ENCODE measurements at regions not wholly inside any gene's neighbourhood (a gene's known extent, or its start where the extent isn't known, plus 50 kb on each side); places are given as distances from the start of the nearest gene placed in this dataset.

DNA sequence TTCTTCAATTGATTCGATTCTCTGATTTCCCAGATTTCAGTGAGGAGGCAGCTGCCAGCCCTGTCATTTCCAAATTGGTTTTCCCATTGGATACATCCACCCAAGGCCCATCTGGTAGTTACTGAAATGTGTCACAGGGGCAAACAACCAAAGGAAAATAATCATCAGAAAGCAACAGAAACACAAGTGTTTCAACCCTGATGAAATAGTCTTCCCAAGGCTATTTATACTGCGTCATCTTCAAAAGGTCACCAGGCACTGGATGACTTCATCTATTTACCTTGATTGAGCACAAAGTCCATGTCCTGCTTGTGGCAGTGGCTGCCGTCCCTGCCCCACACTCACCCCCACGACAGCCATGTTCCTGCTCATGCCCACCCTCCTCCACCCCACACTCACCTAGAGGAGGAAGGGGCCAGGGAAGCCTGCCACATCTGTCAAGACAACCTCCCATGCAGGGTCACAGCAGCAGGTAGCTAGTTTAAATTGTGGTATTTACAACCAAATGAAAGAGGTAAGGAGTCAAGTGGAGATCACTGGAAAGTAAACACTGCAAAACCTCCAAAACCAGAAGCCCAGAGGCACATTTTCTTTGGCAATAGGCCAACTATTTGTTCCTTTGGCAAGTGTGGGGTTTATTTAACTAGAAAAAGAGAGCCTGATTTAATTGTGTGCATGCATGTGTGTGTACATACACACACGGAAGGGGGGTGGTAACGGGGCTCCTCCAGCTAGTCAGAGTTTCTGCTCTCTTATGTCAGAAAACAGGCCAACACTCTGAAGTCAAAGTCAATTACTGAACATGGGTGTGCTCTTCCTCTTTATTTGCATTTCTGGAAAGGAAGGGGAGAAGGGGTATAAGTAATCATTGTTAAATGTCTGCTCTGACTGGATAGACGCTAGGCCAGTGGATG lies 49.5 kb upstream of the RAB4A start:
- TF ChIP-seq, protein P1, sequence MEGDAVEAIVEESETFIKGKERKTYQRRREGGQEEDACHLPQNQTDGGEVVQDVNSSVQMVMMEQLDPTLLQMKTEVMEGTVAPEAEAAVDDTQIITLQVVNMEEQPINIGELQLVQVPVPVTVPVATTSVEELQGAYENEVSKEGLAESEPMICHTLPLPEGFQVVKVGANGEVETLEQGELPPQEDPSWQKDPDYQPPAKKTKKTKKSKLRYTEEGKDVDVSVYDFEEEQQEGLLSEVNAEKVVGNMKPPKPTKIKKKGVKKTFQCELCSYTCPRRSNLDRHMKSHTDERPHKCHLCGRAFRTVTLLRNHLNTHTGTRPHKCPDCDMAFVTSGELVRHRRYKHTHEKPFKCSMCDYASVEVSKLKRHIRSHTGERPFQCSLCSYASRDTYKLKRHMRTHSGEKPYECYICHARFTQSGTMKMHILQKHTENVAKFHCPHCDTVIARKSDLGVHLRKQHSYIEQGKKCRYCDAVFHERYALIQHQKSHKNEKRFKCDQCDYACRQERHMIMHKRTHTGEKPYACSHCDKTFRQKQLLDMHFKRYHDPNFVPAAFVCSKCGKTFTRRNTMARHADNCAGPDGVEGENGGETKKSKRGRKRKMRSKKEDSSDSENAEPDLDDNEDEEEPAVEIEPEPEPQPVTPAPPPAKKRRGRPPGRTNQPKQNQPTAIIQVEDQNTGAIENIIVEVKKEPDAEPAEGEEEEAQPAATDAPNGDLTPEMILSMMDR (IDR thresholded peaks at IDR 0.05) = no peak
- no peak for TF ChIP-seq POLR2A (IDR thresholded peaks at IDR 0.05)

Data from sigmoid colon (tissue), 3 donors.